Suprapubic skin (tissue), 4 donors: ENCODE measurements at regions not wholly inside any gene's neighbourhood (a gene's known extent, or its start where the extent isn't known, plus 50 kb on each side); places are given as distances from the start of the nearest gene placed in this dataset.

Source experiments
- DNase-seq, 2 donors: peaks; one replicate each; pipeline ENCODE4 v3.0.0-alpha.2; 2019; ENCODE audit warnings: low spot score in 2 of 2
- H3K27ac ChIP-seq: fragments of 200-600 bp; sonication (generic); one replicate; pipeline ENCODE4 v1.5.1; 2019
- H3K27me3 ChIP-seq: fragments of 200-600 bp; sonication (generic); one replicate; pipeline ENCODE4 v1.5.1; 2019
- H3K36me3 ChIP-seq: fragments of 200-600 bp; sonication (generic); one replicate; pipeline ENCODE4 v1.5.1; 2019
- H3K4me1 ChIP-seq: fragments of 200-600 bp; sonication (generic); one replicate; pipeline ENCODE4 v1.5.1; 2019
- H3K4me3 ChIP-seq: fragments of 200-600 bp; sonication (generic); one replicate; pipeline ENCODE4 v1.5.1; 2019; ENCODE audit warnings: mild to moderate bottlenecking
- H3K9me3 ChIP-seq: fragments of 200-600 bp; sonication (generic); one replicate; pipeline ENCODE4 v1.5.1; 2019
- EP300 ChIP-seq: sonication (generic); formaldehyde crosslinking; IDR thresholded peaks from one replicate; pipeline ENCODE4 v1.6.1; 2017; ENCODE audit warnings: antibody characterized with exemption
- POLR2A ChIP-seq, 2 donors: fragments of 450-650 bp; IDR thresholded peaks; one replicate each; pipeline ENCODE4 v1.6.1; 2017; ENCODE audit warnings: antibody characterized with exemption in 2 of 2, mild to moderate bottlenecking in 2 of 2, moderate library complexity in 2 of 2
- POLR2AphosphoS5 ChIP-seq, 3 donors: sonication (generic); formaldehyde crosslinking; IDR thresholded peaks; one replicate each; pipeline ENCODE4 v1.6.1; 2017; ENCODE audit warnings: antibody characterized with exemption in 3 of 3
- WGBS: methylation state at CpG from one replicate; pipeline ENCODE4 v1.1.5; 2018; 5-methylcytosine and 5-hydroxymethylcytosine counted together
- TF ChIP-seq, protein P1 (sequence below), 2 donors: fragments of 200-600 bp in 1 of 2; fragments of 450-650 bp in 1 of 2; sonication (generic) in 1 of 2; IDR thresholded peaks; one replicate each; pipeline ENCODE4 v1.5.1; 2016 to 2019; ENCODE audit warnings: antibody characterized with exemption in 2 of 2, mild to moderate bottlenecking in 1 of 2, moderate library complexity in 1 of 2

DNA sequence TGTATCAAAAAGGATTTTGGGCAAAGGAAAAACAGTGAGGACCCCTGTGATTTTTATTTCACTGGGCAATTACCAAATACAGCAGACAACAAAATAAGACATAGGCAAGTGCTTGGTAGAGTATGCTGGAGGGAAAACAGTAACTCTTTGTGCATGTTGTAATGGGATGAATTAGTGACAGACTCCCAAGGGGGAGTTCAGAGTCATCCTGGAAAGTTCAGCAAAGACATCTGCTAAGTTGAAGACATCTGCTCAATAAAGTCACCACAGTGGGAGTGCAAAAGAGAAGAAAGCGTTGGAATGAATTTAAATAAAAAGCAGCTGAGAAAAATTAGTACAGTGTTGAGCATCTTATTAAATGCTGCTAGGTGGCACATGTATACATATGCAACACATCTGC lies 378.8 kb upstream of the ISX start:
- H3K9me3 ChIP-seq = no peaks in the 10 kb centered on the region
- H3K4me3 ChIP-seq = no peak overlapping the region
- H3K27me3 ChIP-seq = no peaks in the 10 kb centered on the region
- 65% methylated on average over 1 of the region's 1 CpG for WGBS
- no peak for DNase-seq
- H3K4me1 ChIP-seq = no peaks in the 10 kb centered on the region
- H3K36me3 ChIP-seq = no peaks in the 10 kb centered on the region
- no peak for TF ChIP-seq POLR2AphosphoS5 (IDR thresholded peaks at IDR 0.05)
- no peak for TF ChIP-seq EP300
- TF ChIP-seq POLR2A (IDR thresholded peaks at IDR 0.05) = no peak
- TF ChIP-seq, protein P1, sequence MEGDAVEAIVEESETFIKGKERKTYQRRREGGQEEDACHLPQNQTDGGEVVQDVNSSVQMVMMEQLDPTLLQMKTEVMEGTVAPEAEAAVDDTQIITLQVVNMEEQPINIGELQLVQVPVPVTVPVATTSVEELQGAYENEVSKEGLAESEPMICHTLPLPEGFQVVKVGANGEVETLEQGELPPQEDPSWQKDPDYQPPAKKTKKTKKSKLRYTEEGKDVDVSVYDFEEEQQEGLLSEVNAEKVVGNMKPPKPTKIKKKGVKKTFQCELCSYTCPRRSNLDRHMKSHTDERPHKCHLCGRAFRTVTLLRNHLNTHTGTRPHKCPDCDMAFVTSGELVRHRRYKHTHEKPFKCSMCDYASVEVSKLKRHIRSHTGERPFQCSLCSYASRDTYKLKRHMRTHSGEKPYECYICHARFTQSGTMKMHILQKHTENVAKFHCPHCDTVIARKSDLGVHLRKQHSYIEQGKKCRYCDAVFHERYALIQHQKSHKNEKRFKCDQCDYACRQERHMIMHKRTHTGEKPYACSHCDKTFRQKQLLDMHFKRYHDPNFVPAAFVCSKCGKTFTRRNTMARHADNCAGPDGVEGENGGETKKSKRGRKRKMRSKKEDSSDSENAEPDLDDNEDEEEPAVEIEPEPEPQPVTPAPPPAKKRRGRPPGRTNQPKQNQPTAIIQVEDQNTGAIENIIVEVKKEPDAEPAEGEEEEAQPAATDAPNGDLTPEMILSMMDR (IDR thresholded peaks at IDR 0.05) = no peak
- no peak overlapping the region for H3K27ac ChIP-seq

DNA sequence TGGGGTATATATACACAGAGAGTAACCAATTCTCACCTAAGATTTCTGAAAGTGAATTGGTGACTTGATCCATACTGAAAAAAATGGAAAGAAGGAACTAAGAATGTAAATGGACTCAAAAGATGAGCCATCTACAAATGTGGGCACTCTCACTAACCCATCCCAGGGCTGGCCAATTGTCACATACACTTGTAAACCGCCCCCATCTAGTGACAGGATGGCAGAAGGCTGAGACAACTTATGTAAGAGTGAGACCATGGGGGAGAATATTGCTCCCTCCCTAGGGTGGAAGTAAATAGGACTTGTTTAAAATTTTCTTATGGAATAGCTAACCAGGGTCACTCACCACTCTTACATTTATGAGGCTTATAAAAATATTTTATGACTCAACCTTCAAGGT lies 377.1 kb upstream of the ISX start:
- no peaks in the 10 kb centered on the region for H3K4me1 ChIP-seq
- TF ChIP-seq, protein P1 (IDR thresholded peaks at IDR 0.05) = no peak
- no peak for TF ChIP-seq EP300
- TF ChIP-seq POLR2AphosphoS5 (IDR thresholded peaks at IDR 0.05) = no peak
- TF ChIP-seq POLR2A (IDR thresholded peaks at IDR 0.05) = no peak
- 70% methylated on average over 1 of the region's 1 CpG for WGBS
- H3K4me3 ChIP-seq = no peak overlapping the region
- no peaks in the 10 kb centered on the region for H3K9me3 ChIP-seq
- no peaks in the 10 kb centered on the region for H3K36me3 ChIP-seq
- no peaks in the 10 kb centered on the region for H3K27me3 ChIP-seq
- H3K27ac ChIP-seq = no peak overlapping the region
- DNase-seq = no peak

DNA sequence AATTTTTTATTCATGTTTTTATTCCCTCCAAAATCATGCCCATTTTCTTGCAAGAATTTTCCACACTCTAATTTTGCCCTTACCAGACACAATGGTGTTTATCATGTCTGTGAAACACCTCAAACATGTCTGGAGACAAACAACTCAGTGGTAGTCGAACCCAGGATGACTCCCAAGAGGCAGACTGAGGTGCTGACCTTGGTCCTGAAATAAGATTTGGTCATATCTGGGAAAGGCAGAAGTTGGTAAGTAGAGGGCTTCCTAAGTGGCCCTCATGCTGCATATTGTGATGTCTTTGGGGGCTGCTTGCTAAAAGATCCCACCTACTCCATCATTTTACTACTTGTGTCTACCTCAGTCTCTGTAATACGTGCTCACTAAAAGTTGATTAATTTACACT lies 369.4 kb upstream of the ISX start:
- H3K4me1 ChIP-seq = no peaks in the 10 kb centered on the region
- H3K27me3 ChIP-seq = no peaks in the 10 kb centered on the region
- no peak for DNase-seq
- no peaks in the 10 kb centered on the region for H3K36me3 ChIP-seq
- WGBS = 14% methylated on average over 2 of the region's 2 CpGs
- H3K9me3 ChIP-seq = no peaks in the 10 kb centered on the region
- no peak overlapping the region for H3K4me3 ChIP-seq
- TF ChIP-seq POLR2A (IDR thresholded peaks at IDR 0.05) (no peak), EP300 (no peak), POLR2AphosphoS5 (IDR thresholded peaks at IDR 0.05) (no peak)
- TF ChIP-seq, protein P1 (IDR thresholded peaks at IDR 0.05) = no peak
- no peak overlapping the region for H3K27ac ChIP-seq

DNA sequence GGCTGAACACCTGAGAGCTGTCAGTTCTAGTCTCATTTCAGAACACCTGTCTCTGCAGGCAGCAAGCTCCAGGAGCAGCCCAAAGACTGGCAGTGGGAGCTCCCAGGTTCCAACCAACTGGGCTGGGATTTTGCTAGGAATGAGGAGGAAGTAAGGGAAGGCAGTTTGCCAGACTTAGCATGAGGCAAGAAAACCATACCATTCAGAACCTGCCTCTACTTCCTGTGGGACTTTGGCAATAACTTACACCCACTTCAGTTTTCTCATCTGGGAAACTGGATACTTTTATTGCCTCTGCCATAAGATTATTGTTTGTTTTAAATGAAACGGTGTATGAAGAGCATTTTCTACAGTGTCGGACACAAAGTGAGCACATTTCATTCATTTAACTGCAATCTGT lies 363.7 kb upstream of the ISX start:
- TF ChIP-seq POLR2A (IDR thresholded peaks at IDR 0.05) = no peak
- TF ChIP-seq POLR2AphosphoS5 (IDR thresholded peaks at IDR 0.05) = no peak
- TF ChIP-seq EP300 = no peak
- TF ChIP-seq, protein P1 (IDR thresholded peaks at IDR 0.05) = no peak
- DNase-seq = no peak
- Histone ChIP-seq H3K4me3 (no peak overlapping the region), H3K4me1 (peaks cover 5% of the 10 kb centered on the region), H3K27me3 (no peaks in the 10 kb centered on the region), H3K36me3 (no peaks in the 10 kb centered on the region), H3K27ac (no peak overlapping the region), H3K9me3 (no peaks in the 10 kb centered on the region)
- 77% methylated on average over 2 of the region's 2 CpGs for WGBS

DNA sequence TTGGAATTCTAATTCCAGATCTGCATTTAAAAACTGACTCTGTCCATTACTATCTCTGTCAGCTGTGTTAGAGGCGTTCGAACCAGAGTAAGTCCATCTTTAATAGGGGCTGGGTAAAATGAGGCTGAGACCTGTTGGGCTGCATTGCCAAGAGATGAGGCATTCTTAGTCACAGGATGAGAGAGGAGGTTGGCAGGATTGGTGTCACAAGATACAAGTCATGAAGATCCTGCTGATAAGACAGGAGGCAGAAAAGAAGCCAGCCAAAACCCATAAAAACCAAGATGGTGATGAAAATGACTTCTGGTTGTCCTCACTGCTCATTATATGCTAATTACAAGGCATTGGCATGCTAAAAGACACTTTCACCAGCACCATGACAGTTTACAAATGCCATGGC lies 356.3 kb upstream of the ISX start:
- TF ChIP-seq POLR2AphosphoS5 (IDR thresholded peaks at IDR 0.05) = no peak
- no peak for TF ChIP-seq EP300
- no peak for TF ChIP-seq POLR2A (IDR thresholded peaks at IDR 0.05)
- TF ChIP-seq, protein P1 (IDR thresholded peaks at IDR 0.05) = no peak
- Histone ChIP-seq H3K4me1 (peaks cover 5% of the 10 kb centered on the region), H3K27me3 (peaks cover 3% of the 10 kb centered on the region), H3K4me3 (no peak overlapping the region), H3K9me3 (no peaks in the 10 kb centered on the region), H3K36me3 (no peaks in the 10 kb centered on the region), H3K27ac (no peak overlapping the region)
- DNase-seq = no peak
- 74% methylated on average over 2 of the region's 2 CpGs for WGBS
